Tibial nerve (tissue), 4 donors: ENCODE measurements at regions not wholly inside any gene's neighbourhood (a gene's known extent, or its start where the extent isn't known, plus 50 kb on each side); places are given as distances from the start of the nearest gene placed in this dataset.

Experiments
- DNase-seq, 2 donors: peaks; one replicate each; pipeline ENCODE4 v3.0.0-alpha.2; 2019; ENCODE audit warnings: low spot score in 2 of 2
- H3K27ac ChIP-seq, 4 donors: fragments of 200-600 bp; sonication (generic) in 3 of 4; one replicate each; pipeline ENCODE4 v1.5.1; 2017 to 2019; ENCODE audit warnings: mild to moderate bottlenecking in 1 of 4
- H3K27me3 ChIP-seq, 2 donors: fragments of 200-600 bp; sonication (generic) in 1 of 2; one replicate each; pipeline versions ENCODE4 v1.5.1 to v1.6.0; 2017 to 2019
- H3K36me3 ChIP-seq, 3 donors: fragments of 200-600 bp; sonication (generic); one replicate each; pipeline ENCODE4 v1.5.1; 2018 to 2019
- H3K4me1 ChIP-seq, 4 donors: fragments of 200-600 bp; sonication (generic) in 3 of 4; one replicate each; pipeline ENCODE4 v1.5.1; 2017 to 2019
- H3K4me3 ChIP-seq, 4 donors: fragments of 200-600 bp; sonication (generic) in 3 of 4; one replicate each; pipeline ENCODE4 v1.5.1; 2017 to 2019; ENCODE audit warnings: mild to moderate bottlenecking in 1 of 4, moderate library complexity in 1 of 4
- H3K9me3 ChIP-seq, 4 donors: fragments of 200-600 bp; sonication (generic) in 3 of 4; one replicate each; pipeline ENCODE4 v1.5.1; 2017 to 2019
- CTCF ChIP-seq, 5 experiments: fragments of 200-600 bp in 3 of 5; fragments of 450-650 bp in 2 of 5; sonication (generic) in 3 of 5; IDR thresholded peaks; one replicate each; pipeline ENCODE4 v1.5.1; 2016 to 2019; ENCODE audit warnings: antibody characterized with exemption in 5 of 5, mild to moderate bottlenecking in 3 of 5, moderate library complexity in 2 of 5
- EP300 ChIP-seq, 2 donors: sonication (generic); formaldehyde crosslinking; IDR thresholded peaks; one replicate each; pipeline ENCODE4 v1.6.1; 2017; ENCODE audit warnings: antibody characterized with exemption in 2 of 2, mild to moderate bottlenecking in 1 of 2
- POLR2A ChIP-seq, 2 donors: fragments of 450-650 bp; IDR thresholded peaks; one replicate each; pipeline ENCODE4 v1.6.1; 2017; ENCODE audit warnings: antibody characterized with exemption in 2 of 2, mild to moderate bottlenecking in 2 of 2, moderate library complexity in 2 of 2
- WGBS, 2 donors: methylation state at CpG; one replicate each; pipeline ENCODE4 v1.1.5; 2018; 5-methylcytosine and 5-hydroxymethylcytosine counted together

- Histone ChIP-seq H3K4me1 (no peaks in the 10 kb centered on the region), H3K27me3 (no peaks in the 10 kb centered on the region), H3K36me3 (no peaks in the 10 kb centered on the region), H3K27ac (no peak overlapping the region), H3K4me3 (no peak overlapping the region), H3K9me3 (no peaks in the 10 kb centered on the region)
- 89 to 92% methylated on average over 3 of the region's 3 CpGs for WGBS, 2 donors
- no peak for TF ChIP-seq CTCF (IDR thresholded peaks at IDR 0.05)
- no peak for TF ChIP-seq POLR2A (IDR thresholded peaks at IDR 0.05)
- TF ChIP-seq EP300 (IDR thresholded peaks at IDR 0.05) = no peak
- no peak for DNase-seq
These were observed 563.9 kb downstream of the ANXA1 start for GRCh38 chr9:73715591-73715990.

GRCh38 chr9:73719660-73720059 lies 568.0 kb downstream of the ANXA1 start:
- Histone ChIP-seq H3K36me3 (no peaks in the 10 kb centered on the region), H3K4me1 (no peaks in the 10 kb centered on the region), H3K27ac (no peak overlapping the region), H3K4me3 (no peak overlapping the region), H3K27me3 (no peaks in the 10 kb centered on the region), H3K9me3 (no peaks in the 10 kb centered on the region)
- TF ChIP-seq POLR2A (IDR thresholded peaks at IDR 0.05) = no peak
- no peak for TF ChIP-seq EP300 (IDR thresholded peaks at IDR 0.05)
- no peak for TF ChIP-seq CTCF (IDR thresholded peaks at IDR 0.05)
- WGBS, 2 donors = 77 to 81% methylated on average over 1 of the region's 1 CpG
- DNase-seq = no peak

GRCh38 chr9:73720601-73721000 lies 568.9 kb downstream of the ANXA1 start:
- Histone ChIP-seq H3K4me1 (no peaks in the 10 kb centered on the region), H3K27me3 (no peaks in the 10 kb centered on the region), H3K36me3 (no peaks in the 10 kb centered on the region), H3K27ac (no peak overlapping the region), H3K4me3 (no peak overlapping the region), H3K9me3 (no peaks in the 10 kb centered on the region)
- no peak for DNase-seq
- TF ChIP-seq POLR2A (IDR thresholded peaks at IDR 0.05) (no peak), CTCF (IDR thresholded peaks at IDR 0.05) (no peak), EP300 (IDR thresholded peaks at IDR 0.05) (no peak)
- WGBS, 2 donors = 80 to 81% methylated on average over 4 of the region's 4 CpGs

- no peak for DNase-seq
- no peak overlapping the region for H3K4me3 ChIP-seq
- WGBS, 2 donors = 78 to 86% methylated on average over 2 of the region's 2 CpGs
- no peaks in the 10 kb centered on the region for H3K4me1 ChIP-seq
- no peak overlapping the region for H3K27ac ChIP-seq
- H3K36me3 ChIP-seq = no peaks in the 10 kb centered on the region
- no peak for TF ChIP-seq EP300 (IDR thresholded peaks at IDR 0.05)
- no peak for TF ChIP-seq POLR2A (IDR thresholded peaks at IDR 0.05)
- no peak for TF ChIP-seq CTCF (IDR thresholded peaks at IDR 0.05)
- H3K9me3 ChIP-seq = no peaks in the 10 kb centered on the region
- no peaks in the 10 kb centered on the region for H3K27me3 ChIP-seq
These were observed 584.6 kb downstream of the ANXA1 start for GRCh38 chr9:73736270-73736669.

- TF ChIP-seq POLR2A (IDR thresholded peaks at IDR 0.05) = no peak
- TF ChIP-seq EP300 (IDR thresholded peaks at IDR 0.05) = no peak
- TF ChIP-seq CTCF (IDR thresholded peaks at IDR 0.05) = no peak
- H3K36me3 ChIP-seq = no peaks in the 10 kb centered on the region
- no peak for DNase-seq
- H3K27me3 ChIP-seq = no peaks in the 10 kb centered on the region
- 79 to 86% methylated on average over 3 of the region's 3 CpGs for WGBS, 2 donors
- no peaks in the 10 kb centered on the region for H3K4me1 ChIP-seq
- no peak overlapping the region for H3K27ac ChIP-seq
- no peaks in the 10 kb centered on the region for H3K9me3 ChIP-seq
- no peak overlapping the region for H3K4me3 ChIP-seq
These were observed 587.3 kb downstream of the ANXA1 start for GRCh38 chr9:73738741-73739530.
